ENCODE measurements at regions not wholly inside any gene's neighbourhood (a gene's known extent, or its start where the extent isn't known, plus 50 kb on each side); places are given as distances from the start of the nearest gene placed in this dataset.

- Histone ChIP-seq H2AFZ (no peak overlapping the region), H3K9me3 (ENCODE audit: insufficient read depth, low read depth) (no peaks in the 10 kb centered on the region), H3K27me3 (ENCODE audit: insufficient read depth, low read depth) (peaks cover 88% of the 10 kb centered on the region), H3K36me3 (ENCODE audit: low read depth) (no peaks in the 10 kb centered on the region), H3K79me2 (ENCODE audit: low read depth) (no peaks in the 10 kb centered on the region), H3K9me2 (ENCODE audit: insufficient read depth) (no peaks in the 10 kb centered on the region), H4K20me1 (ENCODE audit: insufficient read depth) (no peaks in the 10 kb centered on the region), H3K4me1 (replicated peaks; ENCODE audit: insufficient read depth) (no peaks in the 10 kb centered on the region), H3K4me3 (no peak overlapping the region), H3F3A (ENCODE audit: insufficient read depth, low read depth) (no peaks in the 10 kb centered on the region), H3K4me2 (no peak overlapping the region), H3K27ac (no peak overlapping the region)
- BruUV-seq (replicated peaks), result no TSS peak
- TF ChIP-seq, protein P1, sequence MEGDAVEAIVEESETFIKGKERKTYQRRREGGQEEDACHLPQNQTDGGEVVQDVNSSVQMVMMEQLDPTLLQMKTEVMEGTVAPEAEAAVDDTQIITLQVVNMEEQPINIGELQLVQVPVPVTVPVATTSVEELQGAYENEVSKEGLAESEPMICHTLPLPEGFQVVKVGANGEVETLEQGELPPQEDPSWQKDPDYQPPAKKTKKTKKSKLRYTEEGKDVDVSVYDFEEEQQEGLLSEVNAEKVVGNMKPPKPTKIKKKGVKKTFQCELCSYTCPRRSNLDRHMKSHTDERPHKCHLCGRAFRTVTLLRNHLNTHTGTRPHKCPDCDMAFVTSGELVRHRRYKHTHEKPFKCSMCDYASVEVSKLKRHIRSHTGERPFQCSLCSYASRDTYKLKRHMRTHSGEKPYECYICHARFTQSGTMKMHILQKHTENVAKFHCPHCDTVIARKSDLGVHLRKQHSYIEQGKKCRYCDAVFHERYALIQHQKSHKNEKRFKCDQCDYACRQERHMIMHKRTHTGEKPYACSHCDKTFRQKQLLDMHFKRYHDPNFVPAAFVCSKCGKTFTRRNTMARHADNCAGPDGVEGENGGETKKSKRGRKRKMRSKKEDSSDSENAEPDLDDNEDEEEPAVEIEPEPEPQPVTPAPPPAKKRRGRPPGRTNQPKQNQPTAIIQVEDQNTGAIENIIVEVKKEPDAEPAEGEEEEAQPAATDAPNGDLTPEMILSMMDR (conservative IDR thresholded peaks at IDR 0.05), result no peak
- TF ChIP-seq EZH2 (IDR thresholded peaks at IDR 0.05; ENCODE audit: low read depth), result no peak
- intact Hi-C loops (cut with micrococcal nuclease; ENCODE audit: unreplicated experiment), result no loop called here
- no peak for DNase-seq
- ChIA-PET CTCF (no interaction called here), POLR2A (ENCODE audit: unreplicated experiment) (no interaction called here)
Observed at GRCh38 chr6:169165561-169166300, 87.9 kb downstream of the THBS2 start.

GRCh38 chr6:169164986-169165385, 88.7 kb downstream of the THBS2 start:
- ChIA-PET POLR2A (ENCODE audit: unreplicated experiment) (no interaction called here), CTCF (no interaction called here)
- TF ChIP-seq, protein P1 (conservative IDR thresholded peaks at IDR 0.05), result no peak
- TF ChIP-seq EZH2 (IDR thresholded peaks at IDR 0.05; ENCODE audit: low read depth), result no peak
- intact Hi-C loops (cut with micrococcal nuclease; ENCODE audit: unreplicated experiment), result no loop called here
- no peaks in the 10 kb centered on the region for H4K20me1 ChIP-seq (ENCODE audit: insufficient read depth)
- no peak overlapping the region for H3K4me2 ChIP-seq
- H3K9me3 ChIP-seq (ENCODE audit: insufficient read depth, low read depth), result no peaks in the 10 kb centered on the region
- no peaks in the 10 kb centered on the region for H3F3A ChIP-seq (ENCODE audit: insufficient read depth, low read depth)
- no peak overlapping the region for H3K4me3 ChIP-seq
- no peaks in the 10 kb centered on the region for H3K9me2 ChIP-seq (ENCODE audit: insufficient read depth)
- H3K36me3 ChIP-seq (ENCODE audit: low read depth), result no peaks in the 10 kb centered on the region
- no peaks in the 10 kb centered on the region for H3K4me1 ChIP-seq (replicated peaks; ENCODE audit: insufficient read depth)
- no peak overlapping the region for H2AFZ ChIP-seq
- BruUV-seq (replicated peaks), result no TSS peak
- H3K27me3 ChIP-seq (ENCODE audit: insufficient read depth, low read depth), result peaks cover 88% of the 10 kb centered on the region
- no peak overlapping the region for H3K27ac ChIP-seq
- no peaks in the 10 kb centered on the region for H3K79me2 ChIP-seq (ENCODE audit: low read depth)
- no peak for DNase-seq

DNA sequence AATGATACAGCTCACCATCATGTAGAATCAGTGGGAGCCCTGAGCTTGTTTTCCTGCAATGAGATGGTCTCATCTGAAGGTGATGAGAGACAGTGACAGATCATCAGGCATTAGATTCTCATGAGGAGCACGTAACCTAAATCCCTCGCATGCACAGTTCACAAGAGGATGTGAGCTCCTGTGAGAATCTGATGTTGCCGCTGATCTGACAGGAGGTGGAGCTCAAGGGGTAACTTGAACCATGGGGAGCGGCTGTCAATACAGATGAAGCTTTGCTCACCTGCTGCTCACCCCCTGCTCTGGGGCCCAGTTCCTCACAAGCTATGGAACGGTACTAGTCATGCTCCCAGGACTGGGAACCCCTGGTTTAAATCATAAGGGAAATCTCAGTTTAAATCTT, 89.2 kb downstream of the THBS2 start:
- DNase-seq, result no peak
- ChIA-PET POLR2A (ENCODE audit: unreplicated experiment) (no interaction called here), CTCF (no interaction called here)
- no peaks in the 10 kb centered on the region for H3K9me3 ChIP-seq (ENCODE audit: insufficient read depth, low read depth)
- TF ChIP-seq EZH2 (IDR thresholded peaks at IDR 0.05; ENCODE audit: low read depth), result no peak
- TF ChIP-seq, protein P1 (conservative IDR thresholded peaks at IDR 0.05), result no peak
- no peak overlapping the region for H2AFZ ChIP-seq
- no peak overlapping the region for H3K27ac ChIP-seq
- H3K4me3 ChIP-seq, result no peak overlapping the region
- H3K36me3 ChIP-seq (ENCODE audit: low read depth), result no peaks in the 10 kb centered on the region
- no peaks in the 10 kb centered on the region for H4K20me1 ChIP-seq (ENCODE audit: insufficient read depth)
- intact Hi-C loops (cut with micrococcal nuclease; ENCODE audit: unreplicated experiment), result no loop called here
- BruUV-seq (replicated peaks), result no TSS peak
- H3K4me2 ChIP-seq, result no peak overlapping the region
- H3K27me3 ChIP-seq (ENCODE audit: insufficient read depth, low read depth), result peaks cover 92% of the 10 kb centered on the region
- no peaks in the 10 kb centered on the region for H3K4me1 ChIP-seq (replicated peaks; ENCODE audit: insufficient read depth)
- H3F3A ChIP-seq (ENCODE audit: insufficient read depth, low read depth), result no peaks in the 10 kb centered on the region
- no peaks in the 10 kb centered on the region for H3K79me2 ChIP-seq (ENCODE audit: low read depth)
- H3K9me2 ChIP-seq (ENCODE audit: insufficient read depth), result no peaks in the 10 kb centered on the region
